HUDEP-2 (cell line): ENCODE measurements at regions not wholly inside any gene's neighbourhood (a gene's known extent, or its start where the extent isn't known, plus 50 kb on each side); places are given as distances from the start of the nearest gene placed in this dataset.
A peak's percentile ranks its signal among the peaks of the same experiment; 100 is the strongest.

Source experiments
- DNase-seq, 76 experiments: peaks; one replicate each; lab custom pipeline; 2025; ENCODE audit not compliant: unreplicated experiment in 76 of 76; lab: John Stamatoyannopoulos, UW

DNA sequence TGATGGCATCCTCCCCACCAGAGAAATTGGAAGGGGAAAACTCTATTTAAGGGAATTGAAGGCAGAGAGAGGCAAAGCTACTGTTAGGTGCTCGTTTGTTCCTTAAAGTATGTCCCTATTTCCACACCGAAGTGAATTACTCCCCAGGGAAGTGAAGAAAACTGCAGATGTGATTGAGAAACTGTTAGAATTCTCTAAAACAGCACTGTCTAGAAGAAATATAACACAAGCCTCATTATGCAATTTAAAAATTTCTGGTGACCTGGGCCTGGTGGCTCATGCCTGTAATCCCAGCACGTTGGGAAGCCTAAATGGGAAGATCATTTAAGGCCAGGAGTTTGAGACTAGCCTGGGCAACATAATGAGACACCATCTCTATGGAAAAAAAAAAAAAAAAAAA is 305.0 kb downstream of the SHQ1 start:
- DNase-seq = no peak

GRCh38 chr3:72542781-72543180 is 305.5 kb downstream of the SHQ1 start:
- DNase-seq = no peak

DNA sequence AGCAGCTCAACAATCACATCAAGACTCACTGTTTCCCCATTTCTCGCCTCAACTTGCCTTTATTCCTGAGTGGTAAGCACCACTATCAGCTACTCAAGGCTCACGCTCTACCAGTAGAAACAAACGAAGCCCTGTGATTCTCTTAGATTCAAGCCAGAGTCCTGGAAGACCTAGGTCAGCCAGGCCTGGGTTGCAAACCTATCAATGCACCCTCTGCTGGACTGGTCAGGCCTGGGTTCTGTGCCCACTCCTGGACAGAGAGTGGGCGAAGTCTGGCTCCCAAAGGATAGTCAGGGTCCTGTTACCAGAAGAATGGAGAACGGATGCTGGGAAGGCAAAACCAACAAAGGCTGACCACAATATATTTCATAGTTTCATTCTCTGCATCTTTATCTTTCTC is 308.4 kb downstream of the SHQ1 start:
- DNase-seq = no peak

- no peak for DNase-seq
Observed at GRCh38 chr3:72538070-72538745, 310.0 kb downstream of the SHQ1 start.

GRCh38 chr3:72537448-72537847 is 310.8 kb downstream of the SHQ1 start:
- DNase-seq = no peak

- DNase-seq = no peak
Observed at GRCh38 chr3:72536878-72537267, 311.4 kb downstream of the SHQ1 start.

- DNase-seq = no peak
Observed at GRCh38 chr3:72536206-72536877, 311.9 kb downstream of the SHQ1 start.

GRCh38 chr3:72535772-72536171 is 312.5 kb downstream of the SHQ1 start:
- DNase-seq = no peak

GRCh38 chr3:72533591-72534473 is 314.4 kb downstream of the SHQ1 start:
- no peak for DNase-seq

DNA sequence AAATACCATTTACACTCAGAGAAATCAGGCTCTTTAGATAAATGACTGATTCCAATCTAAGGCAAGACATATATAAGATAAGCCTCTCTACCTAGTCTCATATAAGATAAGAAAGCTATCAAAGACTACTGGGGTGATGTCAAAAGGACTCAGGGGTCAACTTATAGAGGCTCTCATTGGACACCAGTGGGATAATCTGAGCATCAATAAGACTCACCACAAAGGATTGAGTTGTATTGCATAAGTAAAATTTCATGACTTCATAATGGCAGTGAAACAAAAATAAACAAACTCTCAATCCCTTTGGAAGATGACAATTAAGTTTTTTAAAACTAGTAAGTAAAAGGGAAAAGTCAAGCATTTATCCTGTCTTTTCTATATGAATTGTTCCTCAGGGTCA is 317.8 kb downstream of the SHQ1 start:
- DNase-seq = no peak

- DNase-seq = no peak
Observed at GRCh38 chr3:72529081-72529480, 319.2 kb downstream of the SHQ1 start.

- peak in 75 of 76 experiments; percentile 19 to 93 (median 76) for DNase-seq
Observed at GRCh38 chr3:72523429-72524151, 324.7 kb downstream of the SHQ1 start.

DNA sequence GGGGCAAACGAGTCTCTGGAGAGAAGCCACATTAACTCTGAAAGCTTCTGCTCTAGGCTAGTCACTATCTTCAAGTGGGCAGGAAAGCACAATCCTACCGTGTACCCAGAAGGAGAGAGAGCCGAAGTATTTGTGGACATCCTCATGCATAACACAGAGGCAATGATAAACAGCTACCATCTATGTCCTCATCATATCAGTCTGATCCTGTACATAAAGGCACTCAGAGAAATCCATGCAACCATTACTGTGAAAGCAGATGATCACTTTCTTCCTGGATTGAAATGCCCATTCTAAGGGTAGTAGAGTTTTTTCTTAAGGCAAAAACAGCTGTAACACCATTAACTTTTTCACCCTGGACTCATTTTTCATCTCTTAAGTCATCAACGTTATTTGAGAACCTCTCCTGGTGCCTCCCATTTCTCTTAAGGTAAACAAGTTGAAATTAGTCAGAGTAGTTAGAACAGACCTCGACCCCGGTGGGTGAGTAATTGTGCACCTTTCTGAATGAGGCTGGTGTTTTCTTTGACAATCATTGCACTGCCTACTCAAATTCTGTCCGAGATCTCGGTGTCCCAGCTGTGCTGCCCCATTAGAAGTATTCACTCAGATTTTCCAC is 327.4 kb downstream of the SHQ1 start:
- no peak for DNase-seq

- no peak for DNase-seq
Observed at GRCh38 chr3:72519946-72520604, 328.2 kb downstream of the SHQ1 start.

DNA sequence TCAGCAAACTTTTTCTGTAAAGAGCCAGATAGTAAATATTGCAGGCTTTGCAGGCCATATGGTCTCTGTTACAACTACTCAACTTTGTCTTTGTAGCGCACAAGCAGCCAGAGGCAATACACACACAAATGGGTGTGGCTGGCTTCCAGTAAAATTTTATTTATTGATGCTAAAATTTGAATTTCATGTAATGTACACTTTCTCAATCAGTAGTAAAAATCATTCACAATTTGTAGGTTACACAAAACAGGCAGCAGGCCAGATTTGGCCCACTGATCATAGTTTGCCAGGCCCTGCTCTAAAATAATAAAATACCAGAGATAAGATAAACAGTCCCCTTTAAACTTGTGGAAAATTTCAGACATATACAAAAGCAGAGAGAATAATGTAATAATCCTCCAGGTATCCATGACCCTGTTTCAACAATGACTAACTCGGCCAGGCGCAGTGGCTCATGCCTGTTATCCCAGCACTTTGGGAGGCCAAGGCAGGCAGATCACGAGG is 330.3 kb downstream of the SHQ1 start:
- DNase-seq = no peak

DNA sequence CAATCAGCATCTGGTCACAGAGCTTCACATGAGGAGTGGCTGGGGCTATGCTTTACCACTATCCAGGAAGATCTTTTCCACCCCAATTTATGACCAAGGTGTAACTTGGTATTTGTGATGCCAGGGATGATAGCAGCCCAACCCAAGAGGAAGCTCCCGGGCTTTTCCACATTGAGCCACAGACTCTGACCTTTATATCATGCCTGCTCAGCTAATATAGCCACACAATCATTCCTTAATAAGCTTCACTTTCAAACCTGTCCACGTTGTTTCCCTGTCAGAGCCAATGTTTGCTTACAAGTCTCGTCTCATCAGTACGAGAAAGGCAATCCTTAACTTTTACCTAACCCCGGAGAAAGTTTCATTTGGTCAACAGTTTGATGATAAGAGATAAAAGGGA is 330.9 kb downstream of the SHQ1 start:
- DNase-seq = no peak

GRCh38 chr3:72516361-72516760 is 331.9 kb downstream of the SHQ1 start:
- no peak for DNase-seq

DNA sequence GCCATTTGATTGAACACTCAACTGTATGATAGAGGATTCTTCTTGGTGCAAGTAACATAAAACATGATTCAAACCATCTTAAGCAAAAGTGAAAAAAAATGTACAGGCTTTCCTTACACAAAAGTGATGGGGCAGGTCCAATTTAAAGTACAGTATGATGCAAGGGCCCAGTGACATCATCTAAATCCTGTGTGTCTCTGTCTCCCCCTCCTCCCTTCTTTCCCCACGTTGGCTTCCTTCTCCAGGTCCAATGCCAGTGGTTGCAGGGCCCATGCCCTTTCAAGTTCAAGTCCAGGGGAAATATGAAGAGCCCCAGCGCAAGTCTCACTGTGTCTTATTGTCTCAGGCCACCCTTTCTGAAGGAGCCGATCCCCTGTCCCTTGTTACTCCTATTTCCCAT is 332.3 kb downstream of the SHQ1 start:
- no peak for DNase-seq

DNA sequence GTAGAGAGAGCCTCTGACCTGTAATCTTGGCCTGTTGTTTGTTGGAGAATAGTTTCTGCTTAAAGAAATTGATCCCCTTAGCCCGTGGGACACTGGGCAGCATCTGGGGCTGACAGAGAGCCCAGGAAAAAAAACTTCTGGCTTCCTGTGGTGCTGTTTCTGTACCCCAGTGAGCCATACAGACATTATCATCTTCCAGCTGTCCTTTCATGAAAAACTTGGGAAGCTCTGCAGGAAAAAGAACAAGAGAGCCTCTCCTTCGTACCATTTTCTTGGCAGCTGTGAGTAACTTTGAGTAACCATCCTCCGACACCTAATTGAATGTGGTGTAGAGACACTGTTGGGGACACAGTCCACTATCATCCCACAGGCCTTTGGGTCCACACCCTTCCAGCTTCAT is 333.0 kb downstream of the SHQ1 start:
- DNase-seq = no peak

GRCh38 chr3:72510247-72510646 is 338.0 kb downstream of the SHQ1 start:
- DNase-seq = no peak
